GM08714 (cell line): ENCODE measurements at regions not wholly inside any gene's neighbourhood (a gene's known extent, or its start where the extent isn't known, plus 50 kb on each side); places are given as distances from the start of the nearest gene placed in this dataset.
"Not testable (repeated sequence)": the region's sequence is repeated elsewhere in the genome, so short reads cannot be mapped to it uniquely, and the experiment has no call there.

Experiments used
- H3K4me3 ChIP-seq: fragments of 200-500 bp; sonication (Bioruptor generic); 2 replicates; pipeline ENCODE4 v1.5.1; 2014; ENCODE audit warnings: mild to moderate bottlenecking, low read length, inconsistent platforms
- ZNF274 ChIP-seq: IDR thresholded peaks from 2 replicates; pipeline ENCODE4 v1.6.1; 2012; ENCODE audit warnings: mild to moderate bottlenecking, low read depth, low read length

DNA sequence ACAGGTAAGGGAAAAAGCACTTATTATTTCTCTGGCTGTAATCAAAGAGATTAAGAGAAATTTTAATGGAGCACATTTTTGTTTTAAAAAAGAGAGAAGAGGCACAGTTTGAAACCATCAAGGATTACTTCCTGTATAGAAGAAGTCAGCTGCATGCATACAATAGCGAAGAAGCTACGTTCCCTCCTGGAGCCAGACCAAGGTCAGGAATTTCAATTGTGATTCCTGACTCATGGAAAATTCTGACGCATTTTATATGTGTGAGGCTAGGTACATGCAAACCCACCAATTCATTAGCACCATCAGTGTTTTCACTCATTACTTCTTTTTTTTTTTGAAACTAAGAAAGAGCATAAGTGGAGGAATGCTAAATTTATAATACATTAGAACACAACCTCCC lies 232.7 kb upstream of the SGK1 start:
- H3K4me3 ChIP-seq: no peak overlapping the region
- TF ChIP-seq ZNF274: no peak

DNA sequence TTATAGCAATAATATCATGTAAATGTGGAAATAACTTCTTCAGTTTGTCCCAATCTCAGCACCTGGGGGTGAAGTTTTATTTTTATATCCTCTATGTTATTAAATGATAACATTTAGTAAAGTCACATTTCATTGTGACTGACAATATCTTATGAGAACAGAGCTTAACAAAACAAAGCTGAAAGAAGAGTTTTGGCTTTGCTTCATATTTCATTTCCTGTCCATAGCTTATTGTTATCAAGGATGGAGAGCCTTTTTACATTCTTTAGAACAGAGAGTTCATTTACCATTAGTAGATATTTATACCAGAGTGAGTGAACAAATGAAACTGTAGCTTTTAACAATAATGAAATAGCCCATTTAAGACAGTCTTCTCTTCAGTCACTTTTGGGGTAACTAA lies 231.9 kb upstream of the SGK1 start:
- H3K4me3 ChIP-seq: no peak overlapping the region
- TF ChIP-seq ZNF274: no peak

DNA sequence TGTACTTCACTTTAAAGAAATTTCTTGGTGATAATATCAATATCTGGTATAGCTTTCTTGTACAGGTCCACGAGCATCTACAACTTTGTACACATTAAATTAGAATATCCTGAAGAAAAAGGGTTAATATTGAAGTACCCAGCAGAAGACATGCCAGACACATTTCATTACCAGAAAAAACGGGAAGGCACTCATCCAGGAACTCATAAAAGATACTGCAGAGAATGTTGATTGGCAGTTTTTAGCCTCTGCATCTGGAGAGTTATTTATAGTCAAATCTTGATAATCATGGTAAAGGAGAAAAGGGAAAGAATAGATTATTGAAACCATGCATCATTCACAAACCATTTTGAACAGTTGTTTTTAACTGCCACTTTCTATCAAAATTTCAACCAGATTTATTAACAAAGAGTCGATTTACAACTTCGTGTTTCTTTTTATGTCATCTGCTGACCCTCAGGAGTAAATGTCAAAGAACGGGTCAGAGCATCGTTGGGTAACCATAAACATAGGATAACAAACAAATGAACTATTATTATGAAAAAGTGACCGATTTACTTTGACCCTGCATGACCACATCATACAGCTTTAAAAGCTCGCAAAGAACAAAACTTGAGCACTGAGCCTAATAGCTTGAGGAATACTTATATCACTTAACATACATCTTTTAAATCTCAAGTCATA lies 229.2 kb upstream of the SGK1 start:
- TF ChIP-seq ZNF274: no peak
- H3K4me3 ChIP-seq: no peak overlapping the region

DNA sequence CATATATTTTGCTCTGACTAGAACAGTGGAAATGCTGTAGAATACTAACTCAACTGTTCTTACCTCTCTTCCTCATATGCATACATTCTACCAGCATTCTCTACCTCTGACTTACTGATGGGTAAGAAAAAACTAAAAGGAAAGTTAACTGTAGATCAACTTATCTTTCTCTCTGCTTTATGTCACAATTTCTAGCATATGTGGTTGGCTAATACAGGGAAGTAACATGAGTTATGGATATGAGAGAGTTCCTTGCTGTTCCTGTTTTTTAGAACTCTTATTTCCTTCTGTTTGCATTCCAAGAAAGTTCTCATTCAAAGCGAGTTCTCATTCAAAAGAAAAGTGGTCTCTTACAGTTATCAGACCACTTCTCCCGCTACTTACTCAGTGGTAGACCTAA lies 226.8 kb upstream of the SGK1 start:
- TF ChIP-seq ZNF274: no peak
- no peak overlapping the region for H3K4me3 ChIP-seq

DNA sequence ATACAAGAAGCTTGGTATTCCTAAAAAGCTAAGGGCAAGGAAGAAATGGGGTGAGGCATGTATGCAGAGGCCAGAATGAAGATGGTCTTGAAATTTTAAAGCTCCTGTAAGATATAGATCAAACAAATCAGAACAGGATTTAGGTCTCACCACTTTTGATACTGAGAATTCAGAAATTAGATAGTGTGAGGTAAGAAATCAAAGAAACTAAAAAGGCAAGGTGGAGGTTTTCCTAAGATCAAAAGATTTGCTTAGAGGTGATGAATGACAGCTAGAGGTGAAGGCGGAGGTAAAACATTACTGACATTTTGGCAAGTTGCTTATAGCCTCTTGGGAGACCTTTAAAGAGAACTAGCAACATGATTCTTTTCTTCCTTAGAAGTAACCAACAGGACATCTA lies 225.2 kb upstream of the SGK1 start:
- no peak for TF ChIP-seq ZNF274
- no peak overlapping the region for H3K4me3 ChIP-seq

DNA sequence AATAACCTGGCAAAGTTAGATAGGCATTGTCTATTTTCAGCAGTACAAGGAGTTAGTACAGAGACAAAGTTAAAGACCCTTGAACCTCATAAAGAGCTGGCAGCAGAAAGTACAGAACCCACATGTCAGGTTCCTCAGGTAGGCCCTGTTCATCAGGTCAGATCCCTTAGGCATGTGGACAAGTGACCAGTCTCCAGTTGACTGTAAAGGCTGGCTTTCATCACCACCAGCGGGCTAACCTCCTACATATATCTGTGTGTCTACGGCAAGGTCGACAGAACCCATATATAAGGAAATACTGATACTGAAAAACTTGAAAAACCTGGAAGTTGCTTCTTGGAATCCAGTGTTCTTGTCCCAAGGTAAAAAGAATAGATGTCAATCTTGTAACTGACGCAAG lies 223.1 kb upstream of the SGK1 start:
- TF ChIP-seq ZNF274: no peak
- no peak overlapping the region for H3K4me3 ChIP-seq

DNA sequence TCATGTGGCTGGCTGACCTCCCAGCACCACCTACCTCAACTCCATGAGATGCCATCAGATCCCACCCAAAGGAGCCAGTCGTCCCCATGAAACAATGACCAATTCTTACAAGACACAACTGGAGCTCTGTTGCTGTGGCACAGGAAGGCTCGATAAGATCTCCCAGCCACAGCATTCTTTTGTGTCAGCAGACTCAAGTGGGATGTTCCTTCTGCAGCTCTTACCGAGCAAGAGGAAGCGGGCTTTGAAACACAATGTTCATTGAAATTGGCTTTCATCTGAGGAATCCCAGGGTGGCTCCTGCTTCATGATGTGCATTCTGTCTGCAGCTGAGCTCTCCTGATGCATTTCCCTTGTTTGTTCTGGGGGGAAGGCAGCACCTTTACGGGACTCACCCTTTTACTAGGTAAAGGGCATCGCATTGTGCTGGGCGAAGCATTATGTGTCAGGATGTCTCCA lies 222.0 kb upstream of the SGK1 start:
- no peak for TF ChIP-seq ZNF274
- no peak overlapping the region for H3K4me3 ChIP-seq

DNA sequence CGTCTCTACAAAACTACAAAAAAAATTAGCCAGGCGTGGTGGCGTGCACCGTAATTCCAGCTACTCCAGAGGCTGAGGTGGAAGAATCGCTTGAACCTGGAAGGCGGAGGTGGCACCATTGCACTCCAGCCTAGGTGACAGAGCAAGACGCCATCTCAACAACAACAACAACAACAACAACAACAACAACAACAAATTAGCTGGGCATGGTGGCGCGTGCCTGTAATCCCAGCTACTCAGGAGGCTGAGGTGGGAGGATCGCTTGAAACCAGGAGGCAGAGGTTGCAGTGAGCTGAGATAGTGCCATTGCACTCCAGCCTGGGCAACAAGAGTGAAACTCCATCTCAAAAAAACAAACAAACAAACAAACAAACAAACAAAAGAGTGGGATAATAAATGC lies 219.9 kb upstream of the SGK1 start:
- H3K4me3 ChIP-seq: not testable (repeated sequence)

DNA sequence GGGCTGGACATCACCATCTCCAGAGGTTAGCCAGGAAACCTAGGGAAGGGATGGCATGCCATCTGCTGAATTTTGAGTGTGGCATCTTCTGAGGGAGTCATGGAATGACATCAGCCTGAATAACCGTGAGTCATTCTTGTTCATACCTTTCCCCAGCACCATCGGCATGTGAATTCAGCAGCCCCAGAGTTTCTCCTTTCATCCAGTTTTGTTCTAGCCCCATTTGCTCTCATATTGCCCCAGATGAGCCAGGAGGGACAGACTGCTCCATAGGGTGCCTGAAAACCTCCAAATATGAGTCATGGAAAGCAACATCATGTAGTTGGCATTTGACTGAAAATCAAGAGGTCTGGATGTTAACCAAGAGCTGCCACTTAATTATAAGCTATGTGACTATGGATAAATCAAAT lies 219.2 kb upstream of the SGK1 start:
- no peak for TF ChIP-seq ZNF274
- no peak overlapping the region for H3K4me3 ChIP-seq

DNA sequence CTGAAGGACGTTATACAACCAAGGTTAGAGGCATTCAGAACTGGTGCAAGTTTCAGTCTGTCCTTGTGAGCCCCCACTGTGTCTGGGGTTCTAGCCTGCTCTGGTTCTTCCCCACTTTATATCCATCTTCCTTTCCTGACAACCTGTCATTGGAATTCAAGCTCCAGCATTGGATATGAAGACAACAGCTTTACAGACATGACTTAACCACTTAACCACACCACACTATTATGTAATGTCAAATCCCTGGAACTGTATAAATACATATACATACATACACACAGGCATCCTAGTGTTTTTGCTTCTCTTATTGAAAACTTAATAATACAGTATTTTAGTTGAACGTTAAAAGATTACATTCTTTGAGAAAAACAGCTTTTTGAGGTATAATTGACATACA lies 217.9 kb upstream of the SGK1 start:
- no peak overlapping the region for H3K4me3 ChIP-seq
- TF ChIP-seq ZNF274: no peak

DNA sequence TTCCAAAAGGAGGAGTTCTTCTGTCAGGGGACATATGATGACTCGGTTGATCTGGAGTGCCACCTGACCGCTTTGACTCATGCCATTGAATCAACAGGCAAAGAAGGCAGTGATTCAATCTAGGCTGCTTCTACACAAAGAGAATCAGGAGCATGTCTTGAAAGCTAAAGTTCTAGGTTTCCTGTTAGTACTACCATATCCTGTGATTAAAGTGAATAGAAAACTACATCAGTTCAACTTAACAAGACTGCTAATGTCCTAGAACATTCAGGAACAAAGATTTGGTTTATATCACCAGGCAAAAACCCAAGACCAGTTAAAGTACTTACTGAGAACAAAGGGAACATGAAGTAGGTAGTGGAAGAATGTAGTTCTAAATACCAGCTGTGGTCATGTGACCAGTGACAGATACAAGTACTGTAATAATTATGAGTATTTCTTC lies 216.8 kb upstream of the SGK1 start:
- no peak for TF ChIP-seq ZNF274
- H3K4me3 ChIP-seq: no peak overlapping the region

DNA sequence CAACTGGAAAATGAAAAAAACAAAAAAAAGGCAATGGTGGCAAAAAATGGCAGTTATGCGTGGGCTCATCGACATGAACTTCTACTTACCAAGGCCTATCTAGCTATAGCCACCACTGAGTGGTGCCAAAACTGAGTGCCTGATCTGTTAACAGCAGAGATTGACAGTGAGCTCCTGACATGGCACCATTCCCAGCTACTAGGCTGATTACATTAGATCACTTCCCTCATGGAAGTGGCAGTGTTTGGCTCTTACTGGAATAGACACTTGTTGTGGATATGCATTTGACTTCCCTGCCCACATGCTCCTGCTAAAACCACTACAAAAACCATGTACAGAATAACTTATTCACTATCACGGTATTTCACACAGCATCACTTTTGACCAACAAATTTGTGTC lies 216.1 kb upstream of the SGK1 start:
- no peak for TF ChIP-seq ZNF274
- H3K4me3 ChIP-seq: no peak overlapping the region

DNA sequence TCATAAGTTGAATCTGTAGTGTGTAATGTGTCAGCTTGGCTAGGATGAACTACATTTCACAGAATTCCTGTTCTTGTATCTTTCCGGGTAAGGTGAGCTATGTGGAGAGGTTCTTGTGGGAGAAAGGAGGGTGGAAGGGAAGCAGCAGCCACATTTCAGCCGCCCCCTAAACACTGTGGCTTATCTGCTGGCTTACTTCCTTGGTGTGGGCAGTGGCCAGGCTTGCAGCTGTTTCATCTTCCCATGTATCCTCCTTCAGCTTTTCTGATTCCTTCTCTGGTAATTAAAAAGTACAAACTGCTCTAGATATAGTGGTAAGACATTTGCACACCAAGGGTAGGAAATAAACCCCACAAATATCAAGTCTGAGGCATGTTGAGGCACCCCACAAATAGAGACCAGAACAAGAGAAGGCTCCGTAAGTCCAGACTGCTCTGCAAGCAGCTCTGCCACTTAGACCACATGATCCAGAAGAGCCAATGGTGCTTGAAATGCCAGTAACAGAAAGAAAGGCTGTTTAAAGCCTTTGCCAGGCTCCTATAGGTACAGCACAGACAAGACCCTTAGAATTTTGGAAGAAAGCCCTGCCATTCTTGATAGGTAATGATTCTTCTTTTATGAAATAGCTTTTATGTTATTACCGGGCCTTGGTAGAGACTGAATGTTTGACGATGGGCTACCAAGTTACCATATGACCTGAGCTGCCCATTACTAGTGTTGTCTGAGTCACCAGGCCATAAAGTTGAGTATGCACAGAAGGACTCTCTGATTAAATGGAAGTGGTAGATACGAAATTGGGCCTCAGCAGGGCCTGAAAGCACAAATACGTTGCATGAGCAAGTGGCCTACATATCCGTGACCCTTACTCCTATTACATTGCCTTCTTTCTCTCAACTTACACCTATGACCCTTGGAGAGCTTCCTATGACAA lies 215.0 kb upstream of the SGK1 start:
- TF ChIP-seq ZNF274: no peak
- H3K4me3 ChIP-seq: no peak overlapping the region

DNA sequence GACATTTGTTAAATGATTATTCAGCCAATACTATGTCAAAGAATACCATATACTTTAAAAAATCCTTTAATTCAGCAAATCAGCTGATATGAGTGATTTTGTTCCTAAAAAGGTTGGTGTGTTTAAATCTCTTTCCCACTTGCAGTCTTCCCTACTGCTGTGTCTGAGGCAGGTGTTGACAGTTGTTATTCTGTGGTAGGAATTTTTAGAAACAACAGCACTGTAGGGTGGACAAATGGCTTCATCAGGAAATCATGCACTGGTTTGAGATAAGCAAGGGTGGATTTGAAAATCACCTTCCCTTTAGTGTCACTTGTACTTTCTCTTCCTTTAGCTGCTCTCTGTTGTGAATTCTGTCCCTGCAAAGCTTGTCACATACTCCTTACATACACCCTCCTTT lies 213.7 kb upstream of the SGK1 start:
- H3K4me3 ChIP-seq: no peak overlapping the region
- TF ChIP-seq ZNF274: no peak

DNA sequence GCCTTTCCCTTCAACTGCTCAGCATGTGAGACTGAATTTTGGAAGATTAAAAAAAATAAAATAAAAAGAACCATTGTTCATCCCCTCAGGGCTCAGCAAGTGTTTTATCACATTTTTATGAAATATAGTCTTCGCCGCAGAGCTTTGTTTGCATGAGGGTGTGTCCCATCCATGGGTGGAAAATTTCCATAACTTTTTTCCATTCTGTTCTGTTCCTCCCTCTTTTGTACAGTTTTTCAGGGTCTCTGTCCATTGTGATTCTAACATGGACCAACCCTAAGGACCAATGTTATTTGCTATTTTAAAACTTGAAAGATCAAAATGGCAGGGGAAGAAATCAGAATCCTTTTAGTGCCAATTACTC lies 213.3 kb upstream of the SGK1 start:
- no peak overlapping the region for H3K4me3 ChIP-seq
- TF ChIP-seq ZNF274: no peak
